Activated T-cell treated with anti-CD3 and anti-CD28 coated beads, Interleukin-2, amount 50 U/mL, for 48 hours (primary cell): ENCODE measurements at regions not wholly inside any gene's neighbourhood (a gene's known extent, or its start where the extent isn't known, plus 50 kb on each side); places are given as distances from the start of the nearest gene placed in this dataset.

Experiments
- DNase-seq, 2 experiments: peaks; one replicate each; pipeline ENCODE4 v3.0.0-alpha.2; 2020

DNA sequence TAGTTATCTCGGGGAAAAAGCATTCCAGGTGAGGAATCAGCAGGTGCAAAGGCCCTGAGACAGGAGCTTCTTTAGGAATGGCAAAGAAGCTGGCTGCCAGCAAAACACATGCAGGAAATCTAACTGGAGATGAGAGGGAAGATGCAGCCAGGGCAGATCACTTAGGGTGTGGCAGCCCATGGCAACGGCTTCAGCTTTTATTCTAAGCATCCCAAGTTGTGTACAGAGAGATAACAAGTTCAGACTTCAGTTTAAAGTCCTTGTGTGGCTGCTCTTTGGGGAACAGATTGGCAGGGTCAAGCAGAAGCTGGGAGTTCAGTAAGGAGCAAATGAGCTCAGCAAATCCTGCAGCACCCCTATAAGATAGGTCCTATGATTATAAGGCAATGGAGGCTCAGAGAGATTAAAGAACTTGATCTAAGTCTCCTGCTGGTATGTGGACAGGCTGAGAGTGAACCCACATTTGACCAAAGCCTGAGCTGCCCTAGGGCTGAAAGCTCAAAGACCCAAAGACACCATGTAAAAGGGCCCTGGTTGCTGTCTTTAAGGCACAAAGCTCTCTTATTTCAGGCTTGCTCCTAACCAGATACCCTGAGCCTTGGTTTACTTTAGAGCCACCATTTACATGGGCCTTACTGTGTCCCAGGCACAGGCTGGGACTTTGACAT is 466.8 kb downstream of the SOX6 start:
- DNase-seq: no peak

DNA sequence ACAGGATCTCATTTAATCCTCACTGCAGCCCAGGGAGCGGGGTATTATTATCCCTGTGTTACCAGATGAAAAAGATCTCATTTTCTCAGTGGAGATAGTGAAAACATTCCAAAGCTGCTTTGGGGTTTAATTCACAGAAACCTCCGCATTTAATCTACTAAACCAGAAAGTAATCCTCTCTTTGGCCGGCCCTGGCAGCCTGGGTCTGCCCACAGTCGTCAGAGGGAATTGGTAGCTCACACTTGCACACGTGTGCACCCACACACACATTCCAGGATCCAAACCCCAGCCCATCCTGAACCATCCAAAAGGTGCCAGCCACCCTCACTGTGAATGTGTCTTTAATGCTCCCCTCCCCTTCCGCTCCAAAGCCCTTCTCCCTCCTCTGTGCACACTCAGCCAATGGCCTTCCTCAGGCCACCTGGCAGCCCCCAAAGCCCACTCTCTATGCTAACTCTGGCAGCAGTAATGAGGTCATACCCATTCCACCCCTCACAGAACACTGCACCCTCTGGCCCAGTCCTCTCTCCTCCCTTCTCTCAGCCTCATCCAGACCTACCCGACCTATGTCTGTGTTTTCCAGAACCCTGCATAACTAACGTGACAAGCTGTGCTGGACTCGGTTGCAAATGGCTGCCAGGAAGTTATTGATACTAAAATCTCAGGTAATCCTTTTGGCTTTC is 466.2 kb downstream of the SOX6 start:
- no peak for DNase-seq

GRCh38 chr11:15893080-15893492 is 463.3 kb downstream of the SOX6 start:
- DNase-seq: no peak

GRCh38 chr11:15896026-15896425 is 460.3 kb downstream of the SOX6 start:
- DNase-seq: no peak

GRCh38 chr11:15896530-15896929 is 459.8 kb downstream of the SOX6 start:
- no peak for DNase-seq

DNA sequence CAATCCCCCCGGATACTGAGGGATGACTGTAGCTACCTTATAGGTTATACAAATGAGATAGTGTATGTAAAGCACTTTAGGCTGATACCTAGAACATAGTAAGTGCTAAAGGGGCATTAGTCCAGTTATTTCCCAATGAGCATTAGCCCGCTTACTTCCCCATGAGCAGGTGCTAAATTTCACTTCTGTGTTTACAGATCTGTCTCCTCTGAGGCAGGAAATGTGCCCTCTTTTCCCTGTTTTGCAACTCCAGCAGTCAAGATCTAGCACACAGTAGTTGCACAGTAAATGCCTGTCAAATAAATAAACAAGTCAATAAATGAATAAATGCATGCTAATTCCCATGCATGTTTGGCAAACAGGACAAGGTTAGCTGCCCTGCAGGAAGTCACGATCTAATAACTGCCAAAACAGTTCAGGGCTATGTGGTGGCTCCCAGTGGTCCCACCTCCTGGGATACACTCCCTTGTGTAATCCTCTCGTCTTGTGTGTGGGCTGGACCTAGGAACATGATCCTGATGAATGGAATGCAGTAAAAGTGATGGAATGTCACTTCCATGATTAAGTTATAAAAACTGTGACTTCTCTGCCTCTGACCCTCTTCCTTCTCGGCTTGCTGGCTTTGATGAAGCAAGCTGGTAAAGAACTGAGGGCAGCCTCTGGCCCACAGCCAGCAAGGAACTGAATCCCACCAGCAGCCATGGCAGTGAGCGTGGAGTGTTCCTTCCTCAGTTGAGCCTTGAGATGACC is 459.0 kb downstream of the SOX6 start:
- DNase-seq: no peak

DNA sequence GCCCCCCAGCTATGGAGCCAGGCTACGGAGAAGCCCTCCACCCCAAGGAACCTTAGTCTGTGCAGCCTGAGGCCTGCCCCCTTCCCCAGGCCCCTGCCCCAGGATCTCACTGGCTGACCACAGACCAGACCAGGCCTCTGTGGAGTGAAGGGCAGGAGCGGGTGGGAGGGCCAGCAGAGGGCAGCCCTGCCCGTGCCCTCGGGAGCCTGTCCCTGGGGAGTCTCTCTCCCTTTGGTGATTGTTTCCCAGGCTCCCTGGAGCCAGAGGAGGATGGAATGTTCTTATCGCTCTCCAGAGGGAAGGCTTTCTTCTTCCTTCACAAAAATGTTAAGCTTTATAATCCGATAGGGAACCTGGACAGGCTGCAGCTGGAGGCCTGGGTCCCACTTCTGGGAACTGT is 455.3 kb downstream of the SOX6 start:
- DNase-seq: no peak

DNA sequence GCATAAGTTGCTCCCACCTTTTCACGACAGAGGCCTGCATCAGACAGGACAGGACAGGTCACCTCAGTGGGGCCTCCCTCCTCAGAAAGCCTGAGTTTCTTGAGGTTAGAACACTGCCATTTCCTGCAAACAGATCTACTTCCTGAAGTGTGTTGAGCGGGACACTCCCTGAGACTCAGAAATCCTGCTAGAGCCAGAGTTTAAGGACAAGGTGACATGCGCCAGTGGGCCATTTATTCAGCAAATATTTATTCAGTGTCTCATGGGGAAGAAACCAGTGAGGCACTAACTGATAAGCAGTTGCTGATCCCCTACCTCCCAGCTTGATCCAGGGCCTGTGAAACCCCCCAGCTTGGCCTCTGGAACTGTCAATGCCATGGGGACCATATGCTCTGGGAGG is 454.6 kb downstream of the SOX6 start:
- no peak for DNase-seq

GRCh38 chr11:15903246-15903645 is 453.1 kb downstream of the SOX6 start:
- no peak for DNase-seq

- DNase-seq: no peak
Measured at GRCh38 chr11:15905366-15906104, 450.8 kb downstream of the SOX6 start.

DNA sequence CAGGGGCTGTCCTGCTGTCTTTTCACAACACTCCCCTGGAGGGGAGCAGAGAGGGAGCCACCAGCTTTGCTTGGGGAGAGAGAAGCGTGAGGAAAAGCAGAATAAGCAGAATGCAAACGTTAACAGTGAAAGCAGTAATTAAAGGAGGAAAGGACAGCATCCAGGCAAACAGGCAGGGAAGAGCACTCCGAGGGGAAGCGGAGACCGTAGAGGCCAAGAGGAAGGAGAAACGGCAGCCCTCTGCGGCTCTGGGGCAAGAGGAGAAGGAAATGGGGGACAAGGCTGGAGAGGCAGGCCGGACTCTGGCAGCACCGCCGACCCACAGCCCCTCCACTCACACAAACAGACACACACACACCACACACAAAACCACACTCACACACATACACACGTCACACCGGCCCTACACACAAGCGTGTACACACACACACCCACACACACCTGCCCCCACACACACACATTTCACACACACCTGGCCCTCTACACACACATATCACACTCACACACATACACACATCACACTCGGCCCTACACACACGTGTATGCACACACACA is 449.8 kb downstream of the SOX6 start:
- no peak for DNase-seq

DNA sequence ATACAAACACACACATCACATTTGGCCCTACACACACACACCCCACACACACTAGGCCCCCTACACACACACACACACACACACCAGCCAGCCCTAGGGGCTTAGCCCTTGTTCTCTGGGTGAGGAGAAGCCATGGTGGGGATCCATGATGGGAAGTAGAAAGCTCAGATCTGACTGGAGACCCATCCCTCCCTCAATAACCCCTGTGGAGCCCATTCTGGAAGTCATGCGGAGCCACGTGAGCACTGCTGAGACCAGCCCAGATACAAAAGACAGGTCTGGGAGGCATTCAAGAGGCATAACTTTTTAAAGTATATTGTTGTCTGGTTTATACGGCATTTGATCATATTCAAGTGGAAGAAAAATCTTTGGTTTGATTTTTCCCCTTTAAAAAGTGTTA is 448.5 kb downstream of the SOX6 start:
- DNase-seq: no peak

- DNase-seq: no peak
Measured at GRCh38 chr11:15909937-15910598, 446.3 kb downstream of the SOX6 start.

- DNase-seq: no peak
Measured at GRCh38 chr11:15910761-15911160, 445.6 kb downstream of the SOX6 start.

GRCh38 chr11:15911377-15912044 is 444.8 kb downstream of the SOX6 start:
- DNase-seq: no peak

DNA sequence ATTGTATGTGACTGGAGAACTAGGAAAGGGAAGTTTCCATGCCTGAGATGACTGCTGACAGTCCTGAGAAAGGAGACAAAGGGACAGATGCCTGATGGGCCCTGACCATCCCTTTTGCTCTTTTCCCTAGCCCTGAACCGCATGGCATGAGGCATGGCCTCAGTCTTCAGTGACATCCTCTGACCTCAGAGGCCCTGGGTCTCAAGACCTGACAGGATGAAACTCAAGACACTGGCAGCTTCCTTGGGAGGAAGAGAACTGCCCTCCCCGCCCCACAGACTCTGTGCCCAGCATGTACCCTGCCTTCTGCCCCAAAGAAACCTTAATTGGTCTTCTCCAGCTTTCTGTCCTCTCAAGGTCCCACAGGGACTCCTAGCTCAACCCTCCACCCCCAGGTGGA is 444.1 kb downstream of the SOX6 start:
- no peak for DNase-seq

DNA sequence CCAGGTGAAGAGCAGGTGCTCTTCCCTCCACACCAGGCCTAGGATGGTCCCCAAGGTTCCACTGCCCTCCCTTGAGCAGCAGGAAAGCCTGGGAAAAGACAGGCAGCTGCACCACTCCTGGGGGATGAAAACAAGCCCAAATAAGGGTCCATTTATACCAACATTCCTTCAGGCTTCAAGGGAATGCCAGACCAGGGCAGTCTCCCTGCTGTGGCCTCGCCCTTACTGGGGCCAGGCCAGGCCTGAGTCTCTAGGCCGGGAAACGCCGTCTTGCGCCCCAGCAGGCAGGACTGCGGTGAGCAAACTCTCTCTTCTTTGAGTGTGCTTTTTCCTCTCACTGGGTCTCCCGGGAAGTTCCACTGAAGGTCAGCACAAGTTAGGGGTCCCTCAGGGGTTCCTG is 443.5 kb downstream of the SOX6 start:
- no peak for DNase-seq

- no peak for DNase-seq
Measured at GRCh38 chr11:15913261-15913660, 443.1 kb downstream of the SOX6 start.
